LHCN-M2 (cell line): ENCODE measurements at regions not wholly inside any gene's neighbourhood (a gene's known extent, or its start where the extent isn't known, plus 50 kb on each side); places are given as distances from the start of the nearest gene placed in this dataset.
"Not testable (repeated sequence)": the region's sequence is repeated elsewhere in the genome, so short reads cannot be mapped to it uniquely, and the experiment has no call there.

ENCODE experiments used
- DNase-seq: peaks from one replicate; pipeline ENCODE4 v3.0.0-alpha.2; 2012; ENCODE audit warnings: low read depth

DNA sequence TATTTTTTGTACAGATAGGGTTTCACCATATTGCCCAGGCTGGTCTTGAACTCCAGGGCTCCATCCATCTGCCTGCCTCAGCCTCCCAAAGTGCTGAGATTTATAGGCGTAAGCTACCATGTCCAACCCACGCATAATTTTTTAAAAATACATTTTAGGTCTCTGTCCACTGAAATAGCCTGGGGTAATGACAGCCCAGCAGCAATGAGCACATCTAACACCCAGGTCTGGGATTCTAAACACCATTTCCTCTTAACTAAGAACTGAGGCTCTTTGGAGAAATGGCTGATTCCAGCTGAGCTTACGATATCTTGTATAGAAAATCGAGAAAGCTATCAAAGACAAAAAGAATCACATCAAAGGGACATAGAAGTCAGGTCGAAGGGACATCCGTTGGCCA is 245.3 kb downstream of the PARN start:
- DNase-seq: no peak

DNA sequence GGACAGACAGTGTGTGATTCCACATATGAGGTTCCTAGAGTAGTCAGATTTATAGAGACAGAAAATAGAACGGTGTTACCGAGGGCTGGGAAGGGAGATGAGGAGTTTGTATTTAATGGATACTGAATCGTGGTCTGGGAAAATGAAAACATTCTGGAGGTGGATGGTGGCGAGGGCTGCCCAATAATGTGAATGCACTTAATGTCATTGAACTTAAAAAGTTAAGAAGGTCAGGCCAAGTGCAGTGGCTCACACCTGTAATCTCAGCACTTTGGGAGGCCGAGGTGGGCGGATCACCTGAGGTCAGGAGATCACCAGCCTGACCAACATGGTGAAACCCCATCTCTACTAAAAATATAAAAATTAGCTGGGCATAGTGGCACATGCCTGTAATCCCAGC is 246.2 kb downstream of the PARN start:
- DNase-seq: not testable (repeated sequence)

DNA sequence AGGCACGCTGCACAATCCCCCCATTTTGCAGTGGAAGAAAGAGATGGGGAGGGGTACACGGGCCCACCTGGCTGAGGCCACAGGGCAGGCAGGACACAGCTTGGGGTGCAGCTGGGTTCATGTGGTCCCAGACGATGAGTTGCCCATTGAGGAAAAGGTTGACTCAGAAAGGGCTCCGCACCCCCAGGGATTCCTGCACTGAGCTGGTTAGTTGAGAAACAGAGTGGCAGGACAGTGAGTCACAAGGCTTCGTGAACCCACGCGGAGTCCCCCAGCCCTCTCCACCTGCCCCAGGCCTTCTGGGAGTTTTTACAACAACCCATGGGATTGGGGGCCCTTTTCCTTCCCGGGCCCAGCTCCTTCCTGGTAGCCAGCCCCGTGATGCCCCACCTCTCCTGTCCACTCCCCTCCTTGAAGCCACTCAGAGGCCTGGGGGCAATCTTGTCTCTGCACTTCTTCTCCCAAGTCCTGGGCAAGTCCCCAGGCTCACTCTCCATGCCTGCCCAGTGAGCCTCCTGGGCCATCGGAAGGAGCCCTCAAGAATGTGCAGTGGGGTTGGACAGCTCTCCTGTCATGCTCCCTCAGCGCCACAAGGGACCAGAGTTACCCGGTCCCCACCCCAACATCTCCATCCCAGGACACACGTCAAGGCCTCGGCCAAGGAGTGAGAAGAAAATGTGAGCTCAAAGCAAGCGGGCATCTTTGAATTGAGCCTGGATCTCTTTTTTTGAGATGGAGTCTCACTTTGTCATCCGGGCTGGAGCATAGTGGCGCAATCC is 251.2 kb downstream of the PARN start:
- peak; percentile 24 for DNase-seq

DNA sequence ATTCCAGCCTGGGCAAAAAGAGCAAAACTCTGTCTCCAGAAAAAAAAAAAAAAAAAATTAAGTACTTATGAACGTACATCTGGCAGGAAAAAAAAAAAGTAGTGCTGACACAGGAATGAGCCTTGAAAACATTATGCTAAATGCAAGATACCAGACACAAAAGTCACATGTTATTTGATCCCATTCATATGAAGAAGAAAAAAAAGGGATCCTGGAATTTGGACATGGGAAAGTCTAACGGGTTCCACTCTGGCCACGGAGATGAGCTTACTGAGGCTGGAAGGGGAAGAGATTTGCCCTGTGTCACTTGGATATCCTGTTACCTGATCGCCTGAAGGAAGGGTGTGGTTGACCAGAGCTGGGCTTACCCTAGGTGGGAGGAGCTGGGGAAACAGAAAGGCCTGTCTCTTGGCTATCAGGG is 251.9 kb downstream of the PARN start:
- peak; percentile 22 for DNase-seq

DNA sequence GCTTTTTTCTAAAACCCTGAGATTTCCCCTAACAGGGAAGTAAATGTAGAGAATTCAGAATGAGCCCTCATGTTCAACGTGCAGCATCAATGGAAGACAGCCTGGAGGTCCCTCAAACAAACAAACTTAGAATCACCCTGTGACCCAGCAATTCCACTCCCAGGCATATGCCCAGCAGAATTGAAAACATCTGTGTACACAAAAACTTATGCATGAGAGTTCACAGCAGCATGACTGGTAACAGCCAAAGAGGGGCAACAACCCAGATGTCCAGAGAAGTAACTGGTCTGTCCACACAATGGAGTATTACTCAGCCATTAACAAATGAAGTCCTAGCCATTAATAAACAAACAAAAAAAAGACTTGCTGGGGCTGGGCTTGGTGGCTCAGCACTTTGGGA is 252.7 kb downstream of the PARN start:
- no peak for DNase-seq

DNA sequence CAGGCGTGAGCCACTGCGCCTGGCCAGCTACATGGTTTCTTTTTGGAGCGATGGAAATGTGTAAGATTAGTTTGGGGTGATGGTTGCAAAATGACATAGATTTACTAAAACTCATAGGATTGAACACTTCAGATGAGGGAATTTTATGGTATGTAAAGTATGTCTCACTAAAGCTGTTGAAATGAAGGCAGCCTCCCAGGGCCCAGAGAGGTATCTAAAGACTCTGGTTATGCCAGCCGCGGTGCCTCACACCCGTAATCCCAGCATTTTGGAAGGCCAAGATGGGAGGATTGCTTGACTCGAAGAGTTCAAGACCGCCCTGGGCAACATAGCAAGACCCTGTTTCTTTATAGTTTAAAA is 254.9 kb downstream of the PARN start:
- no peak for DNase-seq

DNA sequence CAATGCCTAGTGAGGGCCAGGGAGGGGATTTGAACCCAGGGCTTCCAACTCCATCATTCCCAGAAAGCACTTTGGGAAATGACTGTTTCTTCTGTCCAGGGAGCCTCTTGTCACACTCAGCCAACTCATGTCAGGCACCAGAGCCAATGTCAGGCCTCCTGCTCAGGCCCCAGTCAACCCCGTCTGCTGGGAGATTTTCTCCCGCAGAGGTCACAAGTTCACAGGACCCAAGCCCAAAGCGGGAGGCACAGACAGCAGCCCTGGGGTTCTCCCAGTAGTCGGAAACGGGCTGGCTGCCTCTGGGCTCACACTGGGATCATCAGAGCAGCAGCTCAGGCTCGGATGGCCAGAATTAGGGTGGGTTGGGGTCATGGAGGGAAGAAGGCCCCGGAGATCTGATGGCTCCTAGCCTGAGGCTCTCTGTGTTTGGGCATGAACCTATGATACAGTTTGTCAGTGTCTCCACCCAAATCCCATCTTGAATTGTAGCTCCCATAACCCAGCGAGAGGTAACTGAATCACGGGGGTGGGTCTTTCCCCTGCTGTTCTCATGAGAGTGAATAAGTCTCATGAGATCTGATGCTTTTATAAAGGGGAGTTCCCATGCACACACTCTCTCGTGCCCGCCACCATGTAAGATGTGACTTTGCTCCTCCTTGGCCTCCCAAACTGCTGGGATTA is 255.5 kb downstream of the PARN start:
- DNase-seq: no peak

DNA sequence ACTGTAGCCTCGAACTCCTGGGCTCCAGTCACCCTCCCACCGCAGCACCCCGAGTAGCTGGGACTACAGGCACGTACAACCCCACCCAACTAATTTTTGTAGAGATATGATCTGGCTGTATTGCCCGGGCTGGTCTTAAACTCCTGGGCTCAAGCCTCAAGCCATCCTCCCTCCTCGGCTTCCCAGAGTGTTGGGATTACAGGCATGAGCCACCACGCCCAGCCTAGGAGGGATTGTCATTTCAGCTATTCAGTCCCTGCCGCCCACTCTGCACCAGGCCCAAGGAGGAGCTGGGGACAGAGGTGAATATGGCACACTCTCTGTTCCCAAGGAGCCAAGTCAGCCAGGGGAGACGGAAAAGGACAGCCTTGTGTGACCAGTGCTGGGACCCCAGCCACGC is 256.2 kb downstream of the PARN start:
- DNase-seq: no peak

DNA sequence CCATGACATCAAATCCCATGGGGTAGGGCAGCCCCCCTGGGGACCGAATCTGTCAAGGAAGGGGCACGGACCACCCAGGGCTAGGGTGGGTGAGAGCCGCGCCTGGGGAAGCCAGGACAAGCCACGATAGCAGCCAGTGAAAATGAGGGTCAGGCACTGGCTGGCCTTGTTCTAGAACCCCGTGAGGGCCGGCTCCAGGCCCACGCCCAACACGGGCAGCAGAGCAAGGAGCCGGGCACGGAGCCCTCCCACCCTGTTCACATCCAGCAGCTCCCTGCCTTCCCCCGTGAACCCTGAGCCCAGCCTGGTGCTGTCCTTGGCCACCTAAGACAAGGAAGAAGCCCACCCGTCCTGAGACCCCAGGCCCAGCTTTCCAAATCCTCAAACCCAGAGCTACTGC is 256.7 kb downstream of the PARN start:
- DNase-seq: no peak

DNA sequence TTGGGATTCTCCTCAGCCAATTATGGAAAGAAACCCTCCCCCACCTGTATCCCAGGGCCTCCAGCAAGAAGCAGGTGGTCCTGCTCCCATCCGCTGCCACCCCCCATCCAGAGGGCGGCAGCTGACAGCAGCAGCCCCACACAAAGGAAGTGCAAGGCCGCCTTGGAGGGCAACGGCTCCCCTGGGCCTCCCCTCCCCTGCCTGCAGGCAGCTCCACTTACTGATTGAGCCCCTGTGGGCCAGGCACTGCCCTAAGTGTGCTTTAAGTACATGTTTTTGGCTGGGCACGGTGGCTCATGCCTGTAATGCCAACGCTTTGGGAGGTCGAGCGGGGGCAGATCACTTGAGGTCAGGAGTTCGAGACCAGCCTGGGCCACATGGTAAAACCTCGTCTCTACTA is 257.6 kb downstream of the PARN start:
- no peak for DNase-seq

DNA sequence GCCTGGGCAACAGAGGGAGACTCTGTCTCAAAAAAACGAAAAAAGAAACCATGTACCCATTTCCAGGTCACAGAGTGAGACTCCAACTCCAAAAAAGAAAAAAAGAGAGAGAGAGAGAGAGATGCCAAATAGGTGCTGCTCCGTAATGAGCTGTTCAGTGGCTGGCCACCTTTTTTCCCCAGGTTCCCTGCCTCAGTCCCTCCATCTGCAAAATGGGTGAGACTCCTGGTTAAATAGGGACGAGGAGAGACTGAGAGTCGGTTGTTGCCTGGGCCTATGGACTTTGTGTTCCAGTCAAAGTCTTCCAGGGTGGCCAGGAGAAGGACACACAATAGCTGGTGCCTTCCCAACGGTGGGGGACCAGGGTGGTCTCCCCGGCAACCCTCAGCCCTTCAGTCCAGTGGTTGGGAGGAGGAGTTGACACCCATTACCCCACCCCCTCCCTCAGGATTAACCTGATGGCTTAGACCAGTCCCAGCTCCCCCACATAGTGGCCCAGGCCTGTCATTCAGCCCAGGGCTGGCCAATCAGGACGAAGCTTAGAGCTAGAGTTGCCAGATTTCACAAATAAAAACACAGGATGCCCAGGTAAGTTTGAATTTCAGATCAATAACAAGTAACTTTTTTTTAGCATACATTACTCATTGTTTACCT is 258.2 kb downstream of the PARN start:
- DNase-seq: no peak

DNA sequence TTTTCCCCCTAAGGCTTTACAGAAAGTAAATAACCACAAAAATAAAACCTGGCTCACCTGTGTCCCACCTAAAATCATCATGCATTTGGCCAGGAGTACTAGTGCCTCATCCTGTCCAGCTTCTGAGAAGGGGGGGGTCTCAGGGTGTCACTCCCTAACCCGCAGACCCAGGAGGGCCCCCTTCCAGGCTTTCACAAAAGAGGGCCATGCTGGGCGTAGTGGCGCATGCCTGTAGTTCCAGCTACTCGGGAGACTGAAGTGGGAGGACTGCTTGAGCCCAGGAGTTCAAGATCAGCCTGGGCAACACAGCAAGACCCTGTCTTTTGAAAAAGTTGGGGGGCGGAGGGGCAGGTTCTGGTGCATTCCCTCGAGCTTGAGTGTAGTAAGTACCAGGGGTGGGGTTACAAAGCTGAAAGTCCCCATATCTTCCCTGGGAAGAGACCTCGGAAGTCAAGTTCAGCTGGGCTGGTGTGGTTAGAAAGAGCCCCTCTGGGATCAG is 259.3 kb downstream of the PARN start:
- DNase-seq: no peak

DNA sequence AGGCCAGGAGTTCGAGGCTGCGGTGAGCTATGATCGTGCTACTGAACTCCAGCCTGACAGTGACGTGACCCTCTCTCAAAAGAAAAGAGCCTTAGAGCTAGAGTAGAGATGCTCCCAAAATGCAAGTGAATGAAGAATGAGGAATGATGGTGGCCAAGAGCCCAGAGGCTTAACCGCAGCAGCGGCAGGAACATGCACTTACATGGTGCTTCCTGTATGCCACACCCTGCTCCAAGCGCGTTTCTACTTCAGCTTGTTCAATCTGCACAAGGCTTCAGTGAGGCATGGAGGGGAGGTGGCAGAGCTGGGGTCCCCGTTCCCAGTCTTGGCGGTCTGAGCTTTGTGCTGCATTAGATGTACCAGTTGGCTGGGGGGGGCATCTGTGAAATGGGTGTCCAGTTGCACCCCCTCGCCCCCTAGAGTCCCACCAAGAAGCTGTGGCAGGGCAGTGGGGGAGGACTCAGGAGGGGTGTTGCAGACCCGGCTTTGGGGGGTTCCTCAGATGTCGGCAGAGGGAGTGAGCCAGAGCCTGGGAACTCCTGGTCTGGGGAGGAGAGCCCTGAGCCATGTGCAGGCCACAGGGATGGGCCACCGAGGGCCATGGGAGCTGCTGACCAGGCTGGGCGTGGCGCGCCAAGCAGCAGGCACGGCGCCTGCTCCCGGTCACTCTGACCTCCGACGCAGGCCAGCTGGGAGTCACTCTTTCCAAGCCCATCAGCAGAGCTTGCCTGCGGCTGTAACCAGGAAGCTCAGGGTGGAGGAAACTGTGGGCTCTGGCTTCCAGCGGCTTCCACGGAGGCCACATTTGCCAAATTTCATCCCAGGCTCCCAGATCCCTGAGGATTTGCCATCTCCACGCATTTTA is 260.1 kb downstream of the PARN start:
- DNase-seq: peak; percentile 47

DNA sequence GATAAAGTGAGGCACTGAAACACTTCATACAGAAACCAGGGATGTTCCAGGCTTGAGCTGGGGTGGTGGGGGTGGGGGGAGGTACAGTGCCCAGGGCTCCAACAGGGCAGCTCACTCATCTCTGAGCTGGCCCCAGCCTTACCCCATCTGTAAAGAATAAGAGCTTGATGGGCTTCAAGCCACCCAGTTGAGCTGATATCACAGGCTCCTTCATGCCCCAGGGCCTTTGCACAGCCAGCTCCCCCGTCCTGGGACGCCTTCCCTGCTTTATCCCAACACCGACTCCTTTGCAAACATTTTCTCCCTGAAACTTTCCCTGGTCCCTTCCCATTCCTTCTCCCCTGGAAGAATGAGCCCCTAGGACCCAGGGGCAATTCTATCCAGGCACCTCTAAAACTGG is 261.7 kb downstream of the PARN start:
- no peak for DNase-seq

DNA sequence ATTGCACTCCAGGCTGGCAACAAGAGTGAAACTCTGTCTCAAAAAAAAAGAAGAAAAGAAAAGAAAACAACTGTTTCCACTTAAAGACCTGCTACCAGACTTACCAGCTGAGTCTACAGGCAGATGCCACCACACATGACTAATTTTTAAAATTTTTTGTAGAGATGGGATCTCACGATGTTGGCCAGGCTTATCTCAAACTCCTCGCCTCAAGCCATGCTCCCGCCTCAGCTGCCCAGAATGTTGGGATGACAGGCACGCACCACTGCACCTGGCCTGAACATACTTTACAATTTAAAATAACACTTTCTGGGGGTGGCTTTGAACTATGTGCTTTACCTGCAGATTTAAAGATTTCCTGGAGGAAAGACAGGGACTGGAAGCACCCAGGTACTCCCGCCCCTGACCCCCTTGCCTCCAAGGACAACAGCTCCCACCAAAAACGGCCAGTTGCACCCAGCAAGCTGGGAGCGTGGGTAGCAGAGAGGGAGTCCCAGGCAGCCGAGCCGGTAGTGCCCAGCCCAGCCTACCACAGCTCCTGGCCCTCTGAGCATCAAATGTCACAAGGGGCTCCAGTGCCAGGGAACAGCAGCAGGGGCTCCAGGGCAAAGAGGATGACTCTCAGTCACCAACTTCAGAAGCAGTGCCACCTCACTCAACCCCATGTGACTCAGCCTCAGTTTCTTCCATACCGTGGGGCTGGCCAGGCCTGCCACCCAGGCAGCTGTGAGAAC is 262.9 kb downstream of the PARN start:
- no peak for DNase-seq

DNA sequence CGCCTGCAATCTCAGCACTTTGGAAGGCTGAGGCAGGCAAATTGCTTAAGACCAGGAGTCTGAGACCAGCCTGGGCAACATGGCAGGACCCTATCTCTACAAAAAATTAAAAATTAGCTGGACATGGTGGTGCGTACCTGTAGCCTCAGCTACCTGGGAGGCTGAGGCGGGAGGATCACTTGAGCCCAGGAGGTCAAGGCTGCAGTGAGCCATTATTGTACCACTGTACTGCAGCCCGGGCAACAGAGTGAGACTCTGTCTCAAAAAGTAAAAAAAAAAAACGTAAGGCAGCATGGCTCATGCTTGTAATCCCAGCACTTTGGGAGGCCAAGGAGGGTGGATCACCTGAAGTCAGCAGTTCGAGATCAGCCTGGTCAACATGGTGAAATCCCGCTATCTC is 263.6 kb downstream of the PARN start:
- no peak for DNase-seq

DNA sequence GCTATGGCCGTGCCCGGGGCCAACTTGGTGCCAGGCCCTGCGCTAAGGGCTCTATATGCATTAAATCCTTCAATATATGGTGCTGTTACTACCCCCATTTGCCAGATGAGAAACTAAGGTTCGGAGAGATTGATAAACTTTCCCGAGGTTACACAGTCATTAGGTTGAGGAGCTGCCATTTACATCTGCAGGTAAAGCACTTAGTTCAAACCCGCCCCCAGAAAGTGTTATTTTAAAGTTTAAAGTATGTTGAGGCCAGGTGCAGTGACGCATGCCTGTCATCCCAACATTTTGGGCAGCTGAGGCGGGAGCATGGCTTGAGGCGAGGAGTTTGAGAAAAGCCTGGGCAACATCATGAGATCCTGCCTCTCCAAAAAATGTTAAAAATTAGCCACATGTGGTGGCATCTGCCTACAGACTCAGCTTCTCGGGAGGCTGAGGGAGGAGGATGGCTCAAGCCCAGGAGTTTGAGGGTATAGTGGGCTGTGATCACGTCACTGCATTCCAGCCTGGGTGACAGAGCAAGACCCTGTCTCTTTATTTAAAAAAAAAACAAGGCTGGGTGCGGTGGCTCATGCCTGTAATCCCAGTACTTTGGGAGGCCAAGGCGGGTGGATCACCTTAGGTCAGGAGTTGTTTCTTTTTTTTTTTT is 264.7 kb downstream of the PARN start:
- no peak for DNase-seq

DNA sequence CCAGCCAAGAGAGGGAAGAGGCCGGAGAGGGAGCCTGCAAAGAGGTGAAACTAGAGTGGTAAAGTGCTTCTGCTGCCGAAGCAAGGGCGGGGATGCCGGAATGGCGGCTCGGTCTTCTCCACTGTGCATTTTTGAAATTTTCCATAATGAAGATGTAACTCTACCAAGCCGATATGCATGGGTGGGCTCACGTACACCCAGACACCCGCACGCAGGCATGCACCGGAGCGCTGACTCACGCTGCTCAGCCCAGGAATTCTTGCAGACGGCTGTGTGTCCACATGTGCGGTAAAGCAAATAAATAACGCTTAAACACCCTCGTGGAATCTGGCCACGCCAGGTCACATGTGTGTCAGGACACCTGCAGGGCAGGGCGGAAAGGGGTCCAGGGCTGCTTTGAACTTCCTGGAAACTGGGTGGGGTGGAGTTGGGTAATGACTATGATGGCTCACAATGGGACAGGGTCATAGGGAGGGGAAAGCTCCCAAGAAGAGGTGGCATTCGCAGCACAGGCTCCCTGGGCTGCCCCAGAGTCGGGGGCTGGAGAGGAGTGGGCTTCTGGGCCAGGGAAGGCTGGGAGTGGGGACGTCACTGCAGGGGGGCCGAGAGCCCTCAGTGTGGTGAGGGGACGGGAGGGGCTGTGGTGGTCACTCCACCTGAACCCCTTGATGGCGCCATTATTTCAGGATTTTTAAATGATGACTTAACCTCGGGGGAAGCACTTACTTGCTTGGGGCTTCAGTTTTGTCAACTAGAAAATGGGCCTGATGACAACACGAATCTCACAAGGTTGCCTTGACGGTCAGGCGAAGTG is 265.5 kb downstream of the PARN start:
- DNase-seq: peak; percentile 58

DNA sequence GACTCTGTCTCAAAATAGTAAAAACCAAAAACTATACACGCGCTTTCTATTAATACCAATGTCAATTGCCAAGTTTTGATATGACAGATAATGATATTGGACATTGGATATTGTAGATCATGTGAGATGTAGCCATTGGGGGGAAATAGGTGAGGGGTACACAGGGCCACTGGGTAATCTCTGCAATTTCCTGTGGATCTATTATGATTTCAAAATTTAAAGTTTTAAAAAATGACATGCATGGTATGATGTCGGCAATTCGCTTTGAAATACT is 266.0 kb downstream of the PARN start:
- DNase-seq: no peak

DNA sequence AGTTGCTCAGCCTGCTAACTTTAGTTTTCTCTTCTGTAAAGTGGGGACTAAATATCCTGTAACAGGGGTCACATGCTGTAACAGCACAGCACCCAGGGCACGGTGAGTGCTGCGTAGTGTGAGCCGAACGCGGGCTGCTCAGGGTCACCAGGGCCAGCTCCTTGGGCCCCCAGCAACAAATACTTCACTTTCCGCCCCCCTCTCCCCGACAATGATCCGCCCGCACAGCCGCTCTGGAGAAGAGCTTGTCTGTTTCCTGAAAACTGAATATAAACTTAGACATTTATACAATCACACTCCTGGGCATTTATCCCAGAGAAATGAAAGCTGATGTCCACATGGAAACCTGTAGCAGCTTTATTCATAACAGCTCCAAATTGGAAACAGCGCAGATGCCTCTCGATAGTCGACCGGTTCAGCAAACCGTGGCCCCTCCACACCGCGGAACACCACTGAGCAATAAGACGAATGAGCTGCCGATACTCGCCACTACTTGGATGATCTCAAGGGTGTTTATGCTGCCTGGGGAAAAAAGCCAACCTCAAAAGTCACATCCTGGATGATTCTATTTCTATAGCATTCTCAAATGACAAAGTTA is 267.2 kb downstream of the PARN start:
- no peak for DNase-seq
